ENCODE measurements at regions not wholly inside any gene's neighbourhood (a gene's known extent, or its start where the extent isn't known, plus 50 kb on each side); places are given as distances from the start of the nearest gene placed in this dataset.

GRCh38 chr9:26426551-26427131 lies 466.0 kb downstream of the CAAP1 start:
- TF ChIP-seq, protein P1, sequence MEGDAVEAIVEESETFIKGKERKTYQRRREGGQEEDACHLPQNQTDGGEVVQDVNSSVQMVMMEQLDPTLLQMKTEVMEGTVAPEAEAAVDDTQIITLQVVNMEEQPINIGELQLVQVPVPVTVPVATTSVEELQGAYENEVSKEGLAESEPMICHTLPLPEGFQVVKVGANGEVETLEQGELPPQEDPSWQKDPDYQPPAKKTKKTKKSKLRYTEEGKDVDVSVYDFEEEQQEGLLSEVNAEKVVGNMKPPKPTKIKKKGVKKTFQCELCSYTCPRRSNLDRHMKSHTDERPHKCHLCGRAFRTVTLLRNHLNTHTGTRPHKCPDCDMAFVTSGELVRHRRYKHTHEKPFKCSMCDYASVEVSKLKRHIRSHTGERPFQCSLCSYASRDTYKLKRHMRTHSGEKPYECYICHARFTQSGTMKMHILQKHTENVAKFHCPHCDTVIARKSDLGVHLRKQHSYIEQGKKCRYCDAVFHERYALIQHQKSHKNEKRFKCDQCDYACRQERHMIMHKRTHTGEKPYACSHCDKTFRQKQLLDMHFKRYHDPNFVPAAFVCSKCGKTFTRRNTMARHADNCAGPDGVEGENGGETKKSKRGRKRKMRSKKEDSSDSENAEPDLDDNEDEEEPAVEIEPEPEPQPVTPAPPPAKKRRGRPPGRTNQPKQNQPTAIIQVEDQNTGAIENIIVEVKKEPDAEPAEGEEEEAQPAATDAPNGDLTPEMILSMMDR (IDR thresholded peaks at IDR 0.05; ENCODE audit: extremely low read depth, insufficient read depth, missing control alignments): no peak
- in situ Hi-C loops (cut with MboI; ENCODE audit: low pct_unique_long_range_greater_than_20kb, low sequenced_read_pairs, unreplicated experiment): no loop called here
- no peak for DNase-seq (ENCODE audit: low spot score)

- TF ChIP-seq, protein P1 (IDR thresholded peaks at IDR 0.05; ENCODE audit: extremely low read depth, insufficient read depth, missing control alignments): no peak
- DNase-seq (ENCODE audit: low spot score): no peak
- in situ Hi-C loops (cut with MboI; ENCODE audit: low pct_unique_long_range_greater_than_20kb, low sequenced_read_pairs, unreplicated experiment): no loop called here
Observed at GRCh38 chr9:26418480-26418879, 474.1 kb downstream of the CAAP1 start.

- no peak for DNase-seq (ENCODE audit: low spot score)
- in situ Hi-C loops (cut with MboI; ENCODE audit: low pct_unique_long_range_greater_than_20kb, low sequenced_read_pairs, unreplicated experiment): no loop called here
- TF ChIP-seq, protein P1 (IDR thresholded peaks at IDR 0.05; ENCODE audit: extremely low read depth, insufficient read depth, missing control alignments): no peak
Observed at GRCh38 chr9:26415528-26415927, 477.1 kb downstream of the CAAP1 start.

- in situ Hi-C loops (cut with MboI; ENCODE audit: low pct_unique_long_range_greater_than_20kb, low sequenced_read_pairs, unreplicated experiment): no loop called here
Observed at GRCh38 chr9:26413611-26414010, 479.0 kb downstream of the CAAP1 start.

DNA sequence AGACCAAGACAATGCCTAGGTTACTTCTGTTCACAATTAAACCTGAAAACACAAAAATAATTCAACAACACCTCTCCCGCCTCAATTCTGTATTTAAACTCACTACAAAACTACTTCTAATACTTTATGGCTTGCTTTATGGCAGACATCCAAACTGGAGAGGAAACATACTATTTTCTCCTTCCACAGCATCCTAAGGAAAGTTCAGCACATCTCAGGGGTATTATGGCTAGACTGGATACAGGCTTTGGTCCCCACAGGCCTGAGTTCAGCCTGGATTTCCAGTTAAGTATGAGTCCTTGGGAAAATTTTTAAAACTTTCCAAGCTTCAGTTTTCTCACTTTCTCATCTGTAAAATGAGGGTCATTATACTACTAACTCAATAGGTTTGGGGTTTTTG lies 480.2 kb downstream of the CAAP1 start:
- no peak for DNase-seq (ENCODE audit: low spot score)
- TF ChIP-seq, protein P1 (IDR thresholded peaks at IDR 0.05; ENCODE audit: extremely low read depth, insufficient read depth, missing control alignments): no peak
- in situ Hi-C loops (cut with MboI; ENCODE audit: low pct_unique_long_range_greater_than_20kb, low sequenced_read_pairs, unreplicated experiment): no loop called here

More at GRCh38 chr9:26413611-26414010, 479.0 kb downstream of the CAAP1 start:
- no peak for DNase-seq (ENCODE audit: low spot score)
- TF ChIP-seq, protein P1 (IDR thresholded peaks at IDR 0.05; ENCODE audit: extremely low read depth, insufficient read depth, missing control alignments): no peak

GRCh38 chr9:26406676-26407075 lies 485.9 kb downstream of the CAAP1 start:
- in situ Hi-C loops (cut with MboI; ENCODE audit: low pct_unique_long_range_greater_than_20kb, low sequenced_read_pairs, unreplicated experiment): no loop called here
- DNase-seq (ENCODE audit: low spot score): no peak
- TF ChIP-seq, protein P1 (IDR thresholded peaks at IDR 0.05; ENCODE audit: extremely low read depth, insufficient read depth, missing control alignments): no peak

Measured in GM13977 (cell line).